ENCODE measurements at regions not wholly inside any gene's neighbourhood (a gene's known extent, or its start where the extent isn't known, plus 50 kb on each side); places are given as distances from the start of the nearest gene placed in this dataset.
"Not testable (repeated sequence)": the region's sequence is repeated elsewhere in the genome, so short reads cannot be mapped to it uniquely, and the experiment has no call there.

GRCh38 chr6:72457738-72458137 is 164.1 kb upstream of the KCNQ5 start:
- DNase-seq (ENCODE audit: low read depth), result no peak

- no peak for DNase-seq (ENCODE audit: low read depth)
Measured at GRCh38 chr6:72458521-72458920, 163.3 kb upstream of the KCNQ5 start.

GRCh38 chr6:72461144-72461543 is 160.7 kb upstream of the KCNQ5 start:
- no peak for DNase-seq (ENCODE audit: low read depth)

- no peak for DNase-seq (ENCODE audit: low read depth)
Measured at GRCh38 chr6:72464246-72464645, 157.6 kb upstream of the KCNQ5 start.

GRCh38 chr6:72464791-72465691 is 156.8 kb upstream of the KCNQ5 start:
- DNase-seq (ENCODE audit: low read depth), result no peak

GRCh38 chr6:72466471-72466870 is 155.4 kb upstream of the KCNQ5 start:
- DNase-seq (ENCODE audit: low read depth), result no peak

- no peak for DNase-seq (ENCODE audit: low read depth)
Measured at GRCh38 chr6:72466971-72467566, 154.8 kb upstream of the KCNQ5 start.

- DNase-seq (ENCODE audit: low read depth), result not testable (repeated sequence)
Measured at GRCh38 chr6:72469406-72469983, 152.4 kb upstream of the KCNQ5 start.

GRCh38 chr6:72476051-72476450 is 145.8 kb upstream of the KCNQ5 start:
- DNase-seq (ENCODE audit: low read depth), result no peak

- no peak for DNase-seq (ENCODE audit: low read depth)
Measured at GRCh38 chr6:72476646-72477045, 145.2 kb upstream of the KCNQ5 start.

GRCh38 chr6:72495441-72495840 is 126.4 kb upstream of the KCNQ5 start:
- no peak for DNase-seq (ENCODE audit: low read depth)

- DNase-seq (ENCODE audit: low read depth), result no peak
Measured at GRCh38 chr6:72497186-72497585, 124.7 kb upstream of the KCNQ5 start.

GRCh38 chr6:72500669-72501068 is 121.2 kb upstream of the KCNQ5 start:
- no peak for DNase-seq (ENCODE audit: low read depth)

- DNase-seq (ENCODE audit: low read depth), result no peak
Measured at GRCh38 chr6:72504406-72504805, 117.5 kb upstream of the KCNQ5 start.

- DNase-seq (ENCODE audit: low read depth), result no peak
Measured at GRCh38 chr6:72505446-72505845, 116.4 kb upstream of the KCNQ5 start.

- no peak for DNase-seq (ENCODE audit: low read depth)
Measured at GRCh38 chr6:72519871-72520270, 102.0 kb upstream of the KCNQ5 start.

- no peak for DNase-seq (ENCODE audit: low read depth)
Measured at GRCh38 chr6:72521684-72522083, 100.2 kb upstream of the KCNQ5 start.

GRCh38 chr6:72522735-72523141 is 99.1 kb upstream of the KCNQ5 start:
- no peak for DNase-seq (ENCODE audit: low read depth)

- DNase-seq (ENCODE audit: low read depth), result no peak
Measured at GRCh38 chr6:72524011-72524645, 97.7 kb upstream of the KCNQ5 start.

GRCh38 chr6:72525821-72526510 is 95.9 kb upstream of the KCNQ5 start:
- DNase-seq (ENCODE audit: low read depth), result no peak

- DNase-seq (ENCODE audit: low read depth), result no peak
Measured at GRCh38 chr6:72530152-72530551, 91.7 kb upstream of the KCNQ5 start.

- DNase-seq (ENCODE audit: low read depth), result no peak
Measured at GRCh38 chr6:72530750-72531149, 91.1 kb upstream of the KCNQ5 start.

All from CMK (cell line).